ENCODE measurements at regions not wholly inside any gene's neighbourhood (a gene's known extent, or its start where the extent isn't known, plus 50 kb on each side); places are given as distances from the start of the nearest gene placed in this dataset.
A peak's percentile ranks its signal among the peaks of the same experiment; 100 is the strongest.

GRCh38 chr11:111044751-111045406, 200.6 kb upstream of the POU2AF2 start:
- H3K27ac ChIP-seq, result no peak overlapping the region
- peaks cover 18 to 21% of the 10 kb centered on the region in 2 donors for H3K4me1 ChIP-seq (replicated peaks in 1 of 2)
- ATAC-seq (replicated peaks in 6 of 8), result no peak
- WGBS, 10 experiments, result 60 to 95% (median 80%) methylated on average over 1 to 5 of the region's 6 CpGs; no CpG with 5 or more reads in 5 of the 10 experiments
- in situ Hi-C loops (cut with MboI; ENCODE audit: low pct_unique_long_range_greater_than_20kb in 2 of 9, low sequenced_read_pairs in 9 of 9, unreplicated experiment in 9 of 9), result loop anchor here in 1 of 9 experiments (25.0 kb wide), 1 partner anchor 108 kb away; no protein-coding TSS in a partner anchor
- H3K4me3 ChIP-seq, result no peak overlapping the region

- in situ Hi-C loops (cut with MboI; ENCODE audit: low pct_unique_long_range_greater_than_20kb in 2 of 9, low sequenced_read_pairs in 9 of 9, unreplicated experiment in 9 of 9), result loop anchor here in 1 of 9 experiments (25.0 kb wide), 1 partner anchor 103 kb away; no protein-coding TSS in a partner anchor
- H3K4me3 ChIP-seq, result no peak overlapping the region
- H3K4me1 ChIP-seq (replicated peaks in 1 of 2), result no peaks in the 10 kb centered on the region
- no peak overlapping the region for H3K27ac ChIP-seq
- 60 to 100% (median 80%) methylated on average over 1 to 3 of the region's 3 CpGs; no CpG with 5 or more reads in 2 of the 10 experiments for WGBS, 10 experiments
- no peak for ATAC-seq (replicated peaks in 6 of 8)
Observed at GRCh38 chr11:111039982-111040381, 205.5 kb upstream of the POU2AF2 start.

- H3K27ac ChIP-seq, result no peak overlapping the region
- no peak overlapping the region for H3K4me3 ChIP-seq
- 17 to 100% (median 60%) methylated on average over 1 of the region's 1 CpG; no CpG with 5 or more reads in 5 of the 10 experiments for WGBS, 10 experiments
- in situ Hi-C loops (cut with MboI; ENCODE audit: low pct_unique_long_range_greater_than_20kb in 2 of 9, low sequenced_read_pairs in 9 of 9, unreplicated experiment in 9 of 9), result loop anchor here in 1 of 9 experiments (25.0 kb wide), 1 partner anchor 98 kb away; no protein-coding TSS in a partner anchor
- no peaks in the 10 kb centered on the region for H3K4me1 ChIP-seq (replicated peaks in 1 of 2)
- no peak for ATAC-seq (replicated peaks in 6 of 8)
Observed at GRCh38 chr11:111035746-111036145, 209.8 kb upstream of the POU2AF2 start.

GRCh38 chr11:111026241-111026640, 219.3 kb upstream of the POU2AF2 start:
- Histone ChIP-seq H3K4me3 (no peak overlapping the region), H3K27ac (no peak overlapping the region), H3K4me1 (replicated peaks in 1 of 2) (no peaks in the 10 kb centered on the region)
- in situ Hi-C loops (cut with MboI; ENCODE audit: low pct_unique_long_range_greater_than_20kb in 2 of 9, low sequenced_read_pairs in 9 of 9, unreplicated experiment in 9 of 9), result loop anchor here in 1 of 9 experiments (25.0 kb wide), 1 partner anchor 89 kb away; no protein-coding TSS in a partner anchor
- no peak for ATAC-seq (replicated peaks in 6 of 8)

- Histone ChIP-seq H3K4me3 (no peak overlapping the region), H3K4me1 (replicated peaks in 1 of 2) (peaks cover 0 to 3% of the 10 kb centered on the region in 2 donors), H3K27ac (no peak overlapping the region)
- peak in 5 of 8 experiments; percentile 29 to 89 (median 50) for ATAC-seq (replicated peaks in 6 of 8)
- in situ Hi-C loops (cut with MboI; ENCODE audit: low pct_unique_long_range_greater_than_20kb in 2 of 9, low sequenced_read_pairs in 9 of 9, unreplicated experiment in 9 of 9), result no loop called here
- 14 to 100% (median 73%) methylated on average over 1 to 3 of the region's 5 CpGs; no CpG with 5 or more reads in 1 of the 10 experiments for WGBS, 10 experiments
Observed at GRCh38 chr11:111021131-111021530, 224.4 kb upstream of the POU2AF2 start.

GRCh38 chr11:111019871-111020670, 225.5 kb upstream of the POU2AF2 start:
- Histone ChIP-seq H3K4me3 (no peak overlapping the region), H3K27ac (no peak overlapping the region), H3K4me1 (replicated peaks in 1 of 2) (peaks cover 0 to 3% of the 10 kb centered on the region in 2 donors)
- in situ Hi-C loops (cut with MboI; ENCODE audit: low pct_unique_long_range_greater_than_20kb in 2 of 9, low sequenced_read_pairs in 9 of 9, unreplicated experiment in 9 of 9), result no loop called here
- 57 to 86% (median 68%) methylated on average over 2 to 8 of the region's 10 CpGs for WGBS, 10 experiments
- peak in 1 of 8 experiments; percentile 27 for ATAC-seq (replicated peaks in 6 of 8)

GRCh38 chr11:111019451-111019850, 226.1 kb upstream of the POU2AF2 start:
- H3K4me1 ChIP-seq (replicated peaks in 1 of 2), result peaks cover 0 to 3% of the 10 kb centered on the region in 2 donors
- in situ Hi-C loops (cut with MboI; ENCODE audit: low pct_unique_long_range_greater_than_20kb in 2 of 9, low sequenced_read_pairs in 9 of 9, unreplicated experiment in 9 of 9), result no loop called here
- 33 to 84% (median 63%) methylated on average over 1 to 5 of the region's 6 CpGs; no CpG with 5 or more reads in 3 of the 10 experiments for whole genome bisulfite sequencing, 10 experiments
- ATAC-seq (replicated peaks in 6 of 8), result no peak
- H3K27ac ChIP-seq, result no peak overlapping the region
- H3K4me3 ChIP-seq, result no peak overlapping the region

- Histone ChIP-seq H3K27ac (no peak overlapping the region), H3K4me3 (no peak overlapping the region), H3K4me1 (replicated peaks in 1 of 2) (peaks cover 0 to 3% of the 10 kb centered on the region in 2 donors)
- in situ Hi-C loops (cut with MboI; ENCODE audit: low pct_unique_long_range_greater_than_20kb in 2 of 9, low sequenced_read_pairs in 9 of 9, unreplicated experiment in 9 of 9), result no loop called here
- WGBS, 10 experiments, result 0 to 100% (median 71%) methylated on average over 1 to 3 of the region's 3 CpGs; no CpG with 5 or more reads in 2 of the 10 experiments
- ATAC-seq (replicated peaks in 6 of 8), result no peak
Observed at GRCh38 chr11:111018566-111018965, 227.0 kb upstream of the POU2AF2 start.

- Histone ChIP-seq H3K4me1 (replicated peaks in 1 of 2) (no peaks in the 10 kb centered on the region), H3K27ac (no peak overlapping the region), H3K4me3 (no peak overlapping the region)
- ATAC-seq (replicated peaks in 6 of 8), result no peak
- in situ Hi-C loops (cut with MboI; ENCODE audit: low pct_unique_long_range_greater_than_20kb in 2 of 9, low sequenced_read_pairs in 9 of 9, unreplicated experiment in 9 of 9), result no loop called here
- WGBS, 10 experiments, result 53 to 100% (median 90%) methylated on average over 2 to 3 of the region's 3 CpGs; no CpG with 5 or more reads in 1 of the 10 experiments
Observed at GRCh38 chr11:111012491-111012890, 233.0 kb upstream of the POU2AF2 start.

- Histone ChIP-seq H3K4me3 (no peak overlapping the region), H3K4me1 (replicated peaks in 1 of 2) (peaks cover 4 to 7% of the 10 kb centered on the region in 2 donors), H3K27ac (no peak overlapping the region)
- in situ Hi-C loops (cut with MboI; ENCODE audit: low pct_unique_long_range_greater_than_20kb in 2 of 9, low sequenced_read_pairs in 9 of 9, unreplicated experiment in 9 of 9), result no loop called here
- no peak for ATAC-seq (replicated peaks in 6 of 8)
Observed at GRCh38 chr11:111011275-111011594, 234.3 kb upstream of the POU2AF2 start.

GRCh38 chr11:111010391-111011274, 234.9 kb upstream of the POU2AF2 start:
- in situ Hi-C loops (cut with MboI; ENCODE audit: low pct_unique_long_range_greater_than_20kb in 2 of 9, low sequenced_read_pairs in 9 of 9, unreplicated experiment in 9 of 9), result no loop called here
- no peak for ATAC-seq (replicated peaks in 6 of 8)
- WGBS, 10 experiments, result 40 to 100% (median 82%) methylated on average over 1 to 5 of the region's 6 CpGs; no CpG with 5 or more reads in 2 of the 10 experiments
- Histone ChIP-seq H3K4me3 (no peak overlapping the region), H3K4me1 (replicated peaks in 1 of 2) (peaks cover 10 to 13% of the 10 kb centered on the region in 2 donors), H3K27ac (no peak overlapping the region)

- peak in 2 of 8 experiments; percentile 21 to 31 for ATAC-seq (replicated peaks in 6 of 8)
- peak overlapping the region in 1 of 2 donors; percentile 87 for H3K27ac ChIP-seq
- no peak overlapping the region for H3K4me3 ChIP-seq
- H3K4me1 ChIP-seq (replicated peaks in 1 of 2), result peaks cover 16 to 26% of the 10 kb centered on the region in 2 donors
- in situ Hi-C loops (cut with MboI; ENCODE audit: low pct_unique_long_range_greater_than_20kb in 2 of 9, low sequenced_read_pairs in 9 of 9, unreplicated experiment in 9 of 9), result no loop called here
- 52 to 93% (median 74%) methylated on average over 2 to 4 of the region's 4 CpGs for WGBS, 10 experiments
Observed at GRCh38 chr11:111006227-111006626, 239.3 kb upstream of the POU2AF2 start.
